ENCODE measurements at regions not wholly inside any gene's neighbourhood (a gene's known extent, or its start where the extent isn't known, plus 50 kb on each side); places are given as distances from the start of the nearest gene placed in this dataset.

DNA sequence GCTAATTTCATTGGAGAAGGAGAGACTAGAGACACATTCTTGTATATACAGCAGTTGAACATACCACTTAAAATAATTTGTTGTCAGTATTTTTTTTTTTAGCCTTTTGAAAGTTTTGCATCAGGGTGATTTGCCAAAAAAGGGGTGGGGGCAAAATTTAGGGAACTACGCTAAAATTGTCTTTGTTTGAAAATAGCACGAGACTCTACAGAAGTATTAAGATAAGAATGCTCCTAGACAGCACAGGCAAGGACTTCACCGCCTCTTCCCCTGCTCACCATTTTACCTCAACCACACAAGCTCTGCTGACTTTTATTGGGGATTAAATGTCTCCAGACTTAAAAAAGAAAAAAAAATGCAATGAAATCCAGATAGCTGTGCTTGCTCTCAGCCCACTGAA is 236.1 kb upstream of the USP25 start:
- DNase-seq: no peak

DNA sequence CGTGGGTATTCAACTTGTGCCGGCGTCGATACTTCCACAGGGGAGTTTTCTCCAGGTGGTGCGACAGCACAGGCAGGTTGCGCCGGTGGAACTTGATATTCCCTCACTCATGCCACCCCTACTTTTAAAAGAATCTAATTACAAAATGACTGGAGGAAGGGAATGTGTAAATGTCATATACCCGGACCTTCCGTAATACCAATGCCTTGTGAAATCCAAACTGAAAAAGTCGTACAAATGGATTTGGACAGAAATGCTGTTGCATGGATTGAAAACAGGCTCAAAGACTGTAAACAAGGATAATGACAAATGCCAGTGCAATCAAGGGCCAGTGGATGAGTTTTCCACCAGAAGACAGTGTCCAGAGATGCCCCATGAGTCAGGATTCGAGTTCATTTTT is 235.3 kb upstream of the USP25 start:
- DNase-seq: no peak

DNA sequence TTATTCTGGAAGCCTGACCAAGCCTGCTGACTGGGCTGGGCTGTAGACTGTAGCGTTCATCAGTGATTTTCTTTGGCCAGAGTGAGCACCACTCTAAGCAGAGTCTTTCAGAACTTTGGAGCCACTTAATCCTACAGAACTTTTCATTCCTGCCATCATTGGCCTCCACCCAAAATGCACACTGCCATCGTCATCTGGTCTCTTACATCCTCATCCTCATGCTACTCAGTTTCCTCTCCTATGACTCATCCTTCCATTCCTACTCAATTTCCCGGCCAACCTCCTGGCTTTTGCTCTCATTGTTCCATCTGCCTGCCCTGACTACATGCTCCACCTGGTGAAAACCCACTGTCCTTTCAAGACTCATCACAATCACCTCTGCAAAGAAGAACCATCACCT is 233.8 kb upstream of the USP25 start:
- DNase-seq: no peak

DNA sequence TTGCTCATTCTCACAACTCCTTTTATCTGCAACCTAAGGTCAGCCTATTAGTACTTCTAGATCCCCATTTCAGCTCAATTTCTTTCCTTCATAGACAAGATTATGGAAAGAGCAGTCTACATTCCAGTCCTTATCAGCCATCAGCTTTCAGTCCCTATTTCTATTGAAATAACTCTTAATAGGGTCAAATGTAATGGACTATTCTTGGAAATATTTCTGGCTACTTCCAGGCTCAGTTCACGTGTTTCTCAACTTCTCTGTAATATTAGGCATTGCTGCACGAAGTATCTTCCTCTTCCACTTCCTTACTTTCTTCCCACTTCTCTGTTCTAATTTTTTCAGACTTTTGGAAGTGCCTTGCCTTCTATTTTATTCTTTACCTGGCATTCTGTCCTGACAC is 232.9 kb upstream of the USP25 start:
- DNase-seq: no peak

DNA sequence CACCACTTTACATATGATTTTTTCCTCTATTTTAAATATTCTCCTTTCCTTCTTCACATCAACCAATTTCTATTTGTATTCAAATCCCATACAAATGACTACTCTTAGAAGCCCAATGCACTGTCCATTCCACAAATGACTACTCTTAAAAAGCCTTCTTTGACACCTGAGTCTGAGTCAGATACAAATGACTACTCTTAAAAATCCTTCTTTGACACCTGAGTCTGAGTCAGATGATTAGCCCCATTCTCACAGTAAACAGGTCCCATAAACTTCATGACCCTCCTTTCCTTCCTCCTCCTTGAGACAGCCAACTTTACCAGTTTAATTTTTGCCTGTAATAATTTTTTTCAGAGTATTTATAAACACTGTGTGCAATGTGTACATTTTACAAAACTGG is 231.3 kb upstream of the USP25 start:
- no peak for DNase-seq

DNA sequence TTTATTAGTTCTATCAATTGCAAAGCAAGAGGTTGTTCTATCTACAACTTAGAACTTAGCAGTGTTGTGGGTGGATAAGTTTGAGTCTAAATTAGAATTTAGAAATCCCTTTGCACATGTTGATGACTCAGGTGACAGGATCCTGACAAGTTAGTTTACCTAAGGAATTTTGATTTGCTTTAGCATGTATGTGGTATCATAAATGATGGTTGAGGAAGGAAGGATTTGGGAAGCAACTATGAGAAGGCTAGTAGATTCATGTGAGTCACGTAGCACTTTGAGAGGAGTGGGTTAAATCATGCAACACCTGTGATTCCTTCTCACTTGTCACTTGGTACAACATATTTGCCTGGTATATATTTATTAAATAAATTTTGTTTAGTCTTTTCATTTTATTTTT is 223.7 kb upstream of the USP25 start:
- no peak for DNase-seq

DNA sequence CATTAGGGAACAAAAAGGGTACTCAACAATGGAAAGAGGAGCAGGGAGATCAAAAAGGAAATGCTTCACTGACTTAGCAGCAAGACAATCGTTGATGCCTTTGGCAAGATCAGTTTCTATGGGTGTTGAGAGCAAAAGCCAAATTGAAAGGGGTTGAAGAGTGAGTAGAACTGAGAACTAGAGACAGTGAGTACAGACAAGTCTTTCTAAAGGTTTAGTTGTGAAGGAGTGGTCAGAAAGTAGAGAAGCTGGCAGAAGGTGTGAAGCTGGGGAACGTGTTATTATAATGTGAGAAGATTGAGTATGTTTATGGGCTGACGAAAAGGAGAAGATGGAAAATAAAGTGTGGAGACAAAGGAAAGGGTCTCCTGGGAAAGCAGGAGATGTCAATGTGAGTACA is 221.2 kb upstream of the USP25 start:
- DNase-seq: no peak

DNA sequence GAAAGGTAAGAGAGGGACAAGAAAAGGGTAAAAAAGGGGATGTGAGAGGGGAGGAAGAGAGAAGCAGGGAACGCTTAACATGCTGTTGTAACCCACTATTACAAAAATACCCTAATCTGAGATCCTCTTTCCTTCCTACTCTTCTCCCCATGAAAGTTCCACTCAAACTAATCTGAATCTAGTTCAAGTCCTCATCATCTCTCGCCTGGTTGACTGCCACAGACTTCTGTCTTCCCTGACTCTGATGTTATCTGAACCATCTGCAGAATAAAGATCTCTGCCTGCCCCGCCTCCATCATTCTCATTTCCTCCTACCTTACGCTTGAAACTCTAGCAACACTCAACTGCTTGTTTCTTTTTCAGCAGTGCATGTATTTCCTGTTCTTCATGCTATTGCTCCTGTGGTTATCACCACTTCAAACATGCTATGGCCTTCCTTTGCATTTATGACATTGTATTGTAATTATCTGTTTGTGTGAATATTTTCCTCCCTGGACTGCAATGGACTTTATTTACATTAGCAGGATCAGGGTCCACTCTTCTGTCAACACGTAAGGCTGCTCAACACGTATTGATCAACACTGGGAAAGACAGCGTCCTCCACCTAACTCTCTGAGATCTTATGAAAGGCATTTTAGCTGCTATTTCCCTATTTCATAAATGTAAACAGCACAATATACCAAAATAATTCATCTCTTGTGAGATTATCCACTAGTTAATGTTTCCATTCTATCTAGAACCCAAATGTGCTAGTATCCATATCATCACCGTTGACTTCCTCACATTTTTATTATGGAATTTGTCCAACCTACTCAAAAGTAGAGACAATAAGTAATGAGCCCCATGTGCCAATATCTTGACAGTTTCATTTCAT is 215.5 kb upstream of the USP25 start:
- DNase-seq: peak; percentile 41

DNA sequence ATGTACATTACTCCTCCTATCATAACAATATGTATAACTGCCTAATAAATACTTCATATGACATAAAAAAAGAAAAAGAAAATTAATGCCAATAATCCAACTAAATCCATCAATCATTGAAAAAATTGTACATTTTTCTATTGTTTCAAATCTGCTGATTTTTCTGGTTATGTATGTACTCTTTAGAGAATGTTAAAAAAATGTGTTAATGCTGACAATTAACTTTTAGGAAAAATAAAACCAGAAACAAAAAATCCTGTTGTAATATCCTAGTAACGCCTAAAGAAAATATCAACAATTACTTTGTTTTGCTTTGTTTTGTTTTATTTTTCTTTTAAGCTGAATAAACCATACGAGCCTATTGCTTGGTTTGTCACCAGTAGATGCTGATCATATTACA is 213.9 kb upstream of the USP25 start:
- no peak for DNase-seq

DNA sequence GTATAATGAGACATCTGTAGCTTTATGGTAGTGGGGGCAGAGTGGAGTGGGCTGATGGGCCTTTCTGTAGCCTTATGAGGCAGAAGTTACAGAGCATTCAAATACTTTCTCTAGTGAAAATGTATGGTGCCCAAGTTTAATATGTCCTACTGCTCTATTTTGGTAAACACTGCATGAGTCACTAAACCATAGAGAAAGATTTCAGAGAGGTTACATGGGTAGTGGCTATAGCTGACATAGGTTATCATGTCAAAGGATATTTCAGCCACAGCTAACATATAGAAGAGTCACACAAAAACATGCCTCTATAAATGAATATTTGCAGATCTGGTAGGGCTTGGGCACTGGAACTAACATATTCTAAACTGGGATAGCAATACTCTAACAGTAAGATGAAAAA is 212.4 kb upstream of the USP25 start:
- DNase-seq: no peak

DNA sequence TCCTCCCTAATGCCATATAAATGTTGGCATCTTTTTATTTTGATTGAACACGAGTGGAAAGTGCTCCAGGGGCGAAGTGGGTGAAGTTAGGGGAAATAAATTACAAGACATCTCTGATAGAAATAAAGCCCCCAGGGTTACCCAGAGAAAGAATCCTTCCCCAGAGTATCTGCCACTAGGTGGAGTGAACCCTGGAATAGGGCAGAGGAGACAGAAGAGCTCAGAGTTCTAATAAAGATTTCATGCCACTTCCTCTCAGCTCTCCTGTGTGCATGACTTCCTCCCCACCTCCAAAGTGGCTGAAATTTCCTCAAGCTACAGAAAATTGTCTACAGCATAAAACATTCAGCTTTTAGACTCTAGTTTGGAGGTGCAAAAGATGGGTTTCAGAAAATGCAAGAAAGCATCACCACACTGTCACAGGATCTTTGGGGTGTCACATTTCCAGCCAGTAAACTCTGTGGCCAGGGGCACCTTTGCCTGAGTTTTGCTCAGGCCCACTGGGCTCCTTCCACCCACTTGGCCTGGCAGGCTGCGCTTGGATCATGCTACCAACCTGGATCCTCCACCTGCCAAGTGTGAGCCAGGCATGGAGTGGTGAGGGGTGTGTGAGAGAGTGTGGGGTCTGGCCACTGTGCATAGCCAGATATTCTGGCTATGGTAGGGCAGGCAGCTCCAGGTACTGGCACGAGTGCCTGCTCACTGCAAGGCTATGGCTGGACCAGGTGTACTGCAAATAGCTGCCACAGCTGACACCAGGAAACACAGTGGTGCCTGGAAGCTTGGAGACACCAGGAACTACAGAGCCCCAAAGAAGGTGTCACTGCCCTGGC is 208.8 kb upstream of the USP25 start:
- DNase-seq: no peak

DNA sequence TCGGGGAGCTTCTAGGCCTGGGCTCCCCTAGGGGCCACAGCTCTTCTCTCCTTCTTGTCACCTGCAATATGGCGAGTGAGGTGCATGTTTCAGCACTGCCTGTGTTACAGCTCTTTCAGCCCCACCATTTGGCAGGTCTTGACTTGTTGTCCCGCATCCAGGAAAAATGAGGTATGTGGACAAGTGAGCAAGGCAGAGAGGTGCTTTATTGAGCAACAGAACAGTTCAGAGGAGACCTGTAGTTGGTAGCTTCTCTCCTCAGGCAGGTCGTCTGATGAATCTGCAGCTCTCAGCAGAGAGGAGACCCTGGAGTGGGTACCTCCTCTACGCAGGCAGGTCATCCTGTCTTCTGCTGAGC is 208.2 kb upstream of the USP25 start:
- DNase-seq: no peak

DNA sequence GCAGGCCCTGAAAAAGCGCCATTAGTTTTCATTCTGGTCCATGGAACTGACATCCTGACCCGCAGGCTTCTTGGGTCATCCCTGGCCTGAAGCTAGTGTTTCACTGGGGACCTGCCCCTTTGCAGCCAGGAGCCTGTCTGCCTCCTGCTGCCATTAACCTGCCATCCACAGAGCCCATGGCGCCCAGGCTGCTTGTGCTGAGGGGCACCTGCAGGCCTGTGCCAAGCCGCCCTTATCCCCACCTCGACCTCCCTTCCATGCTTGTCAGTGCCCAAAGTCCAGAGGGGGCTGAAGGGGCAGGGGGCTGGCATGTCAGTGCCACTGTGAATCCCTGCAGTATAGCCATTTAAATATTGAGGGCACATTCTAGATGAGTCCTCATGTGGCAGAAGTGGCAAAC is 207.6 kb upstream of the USP25 start:
- DNase-seq: no peak

DNA sequence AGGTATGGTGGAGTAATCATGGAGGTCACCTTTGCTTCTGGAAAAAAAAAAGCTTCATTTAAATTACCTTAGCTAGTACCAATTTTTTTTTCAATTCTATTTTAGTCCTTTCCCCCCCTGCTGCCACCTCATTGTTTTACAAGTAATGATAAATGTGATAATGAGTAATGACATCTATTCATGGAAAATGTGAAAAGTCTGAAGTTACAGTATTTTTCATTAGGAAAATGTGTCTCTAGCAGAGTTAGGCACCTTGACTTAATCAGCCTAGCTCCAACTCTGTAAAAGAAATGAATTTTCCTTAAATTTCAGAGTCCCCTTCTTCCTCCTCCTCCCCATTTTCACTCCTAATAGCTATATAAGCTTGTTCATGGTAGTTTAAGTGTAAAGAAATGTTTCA is 204.9 kb upstream of the USP25 start:
- DNase-seq: no peak

DNA sequence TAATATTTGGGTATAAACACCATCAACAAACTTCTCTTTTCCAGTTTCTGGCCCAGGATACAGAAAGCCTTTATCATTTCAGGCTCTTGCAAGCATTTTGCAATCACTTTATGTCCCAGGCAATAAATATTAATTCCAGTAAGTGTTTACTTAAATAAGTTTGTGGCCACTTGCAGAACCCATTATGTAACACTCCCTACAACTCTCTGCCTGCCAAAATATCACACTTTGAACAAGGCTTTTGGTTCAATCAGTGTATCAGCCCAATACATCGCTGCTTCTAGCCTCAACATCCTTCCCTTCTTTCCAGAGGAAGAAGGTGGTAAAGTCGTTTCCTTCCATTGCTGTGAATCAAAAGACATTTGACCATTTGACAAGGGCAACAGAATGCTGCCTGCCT is 203.0 kb upstream of the USP25 start:
- no peak for DNase-seq

DNA sequence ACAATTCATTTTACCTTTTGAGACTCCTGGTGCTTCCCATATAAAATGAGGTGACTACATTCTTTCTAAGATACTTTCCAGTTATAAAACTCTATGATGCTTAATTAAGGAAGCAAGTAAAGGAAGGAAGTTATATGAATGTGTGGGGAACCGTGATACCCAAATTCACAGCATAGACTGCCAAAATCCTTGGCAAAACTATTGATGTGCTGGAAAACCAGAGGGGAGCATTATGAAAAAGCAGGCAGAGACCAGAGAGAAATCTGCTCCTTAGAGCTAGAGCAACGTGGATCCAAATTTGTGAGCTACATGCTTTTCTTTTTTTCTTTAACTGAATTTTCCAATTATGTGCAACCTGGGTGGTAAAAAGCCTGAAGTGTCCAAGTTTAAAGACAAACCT is 201.4 kb upstream of the USP25 start:
- DNase-seq: no peak

DNA sequence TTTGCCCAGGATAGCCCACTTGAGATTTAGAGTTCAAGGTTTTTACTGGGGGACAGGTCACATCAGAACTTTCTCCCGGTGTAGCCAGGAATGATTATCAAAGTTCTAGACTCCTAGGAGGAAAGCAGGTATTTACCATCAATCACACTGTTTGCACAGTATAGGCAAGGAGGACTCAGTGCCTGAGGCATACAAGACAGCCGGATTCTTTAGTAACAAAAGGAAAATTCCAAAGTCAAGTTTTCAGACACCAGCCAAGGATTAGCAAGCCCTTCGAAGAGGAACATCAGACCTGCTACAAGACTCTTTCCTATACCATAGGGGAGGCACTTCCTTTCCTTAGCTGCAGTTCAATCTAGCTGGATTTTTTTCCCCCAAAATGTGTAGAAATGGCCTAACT is 197.8 kb upstream of the USP25 start:
- DNase-seq: no peak

DNA sequence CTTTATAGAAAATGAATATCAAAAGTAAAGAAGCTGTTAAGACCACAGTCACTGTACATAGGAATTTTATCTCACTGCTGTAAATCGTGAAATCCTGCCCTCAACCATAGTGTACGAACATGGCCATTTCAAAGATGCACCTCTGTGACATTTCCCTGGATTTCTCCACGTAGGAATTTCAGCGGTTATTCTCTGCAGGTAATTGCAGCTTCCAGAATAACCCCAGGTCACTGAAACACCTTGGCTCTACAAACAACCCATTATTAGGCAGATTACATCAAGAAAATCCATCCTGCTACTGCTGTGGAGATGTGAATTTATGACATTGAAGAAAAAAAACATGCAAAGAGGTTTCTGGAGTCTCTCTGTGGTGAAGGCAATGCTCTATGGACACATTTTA is 196.2 kb upstream of the USP25 start:
- DNase-seq: no peak

DNA sequence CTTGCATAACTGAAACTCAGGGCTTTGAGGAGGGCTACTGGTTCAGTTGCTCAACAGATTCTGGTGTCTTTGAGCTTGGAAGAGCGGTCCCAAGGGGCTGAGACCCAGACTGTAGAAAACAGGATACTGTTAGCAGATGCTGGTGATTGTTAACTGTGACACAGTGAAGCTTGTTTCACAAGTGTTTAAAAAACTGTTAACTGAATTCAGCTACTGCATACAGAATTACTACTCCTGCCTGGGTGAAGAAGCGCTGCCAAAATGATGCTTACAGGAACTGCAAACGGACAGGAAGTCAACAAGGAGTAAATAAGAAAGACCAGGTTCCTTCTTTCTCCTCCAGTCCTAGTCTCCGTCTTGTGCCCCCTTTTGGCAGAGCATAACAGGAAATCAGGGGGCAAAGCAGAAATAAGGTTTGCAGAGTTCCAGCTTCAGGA is 195.3 kb upstream of the USP25 start:
- DNase-seq: no peak

DNA sequence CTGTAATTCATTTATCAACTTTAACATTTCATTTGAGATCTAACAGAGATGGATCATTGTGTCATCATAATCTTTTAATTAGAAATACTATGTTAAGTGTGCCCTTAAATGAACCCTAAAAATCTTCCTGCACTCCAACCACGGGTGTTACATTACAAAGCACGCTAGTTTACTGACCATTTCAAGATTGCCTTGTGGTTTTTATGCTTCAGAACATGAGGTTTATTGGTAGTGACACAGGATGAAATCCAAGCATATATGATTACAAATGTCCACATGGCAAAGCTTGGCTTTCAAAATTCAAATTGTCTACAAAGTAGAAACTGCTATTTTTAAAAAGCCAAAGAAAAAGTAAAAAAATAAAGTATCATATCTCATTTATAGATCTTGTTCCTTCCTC is 190.4 kb upstream of the USP25 start:
- DNase-seq: no peak

DNA sequence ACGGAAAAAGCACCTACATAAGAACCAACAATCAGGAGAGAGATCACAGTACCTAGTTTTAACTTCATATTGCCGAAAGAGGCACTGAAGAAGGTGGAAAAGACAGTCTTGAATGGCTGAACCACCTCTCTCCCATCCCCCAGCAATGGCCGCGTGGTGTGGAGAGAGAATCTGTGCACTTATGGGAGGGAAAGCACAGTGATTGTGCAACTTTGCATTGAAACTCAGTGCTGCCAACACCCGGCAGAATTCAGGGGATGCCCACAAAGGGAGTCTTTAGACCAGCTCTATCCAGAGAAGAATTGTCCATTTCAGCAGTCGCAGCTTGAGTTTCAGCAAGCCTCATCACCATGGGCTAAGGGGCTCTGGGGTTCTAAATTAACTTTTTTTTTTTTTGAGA is 186.3 kb upstream of the USP25 start:
- no peak for DNase-seq

DNA sequence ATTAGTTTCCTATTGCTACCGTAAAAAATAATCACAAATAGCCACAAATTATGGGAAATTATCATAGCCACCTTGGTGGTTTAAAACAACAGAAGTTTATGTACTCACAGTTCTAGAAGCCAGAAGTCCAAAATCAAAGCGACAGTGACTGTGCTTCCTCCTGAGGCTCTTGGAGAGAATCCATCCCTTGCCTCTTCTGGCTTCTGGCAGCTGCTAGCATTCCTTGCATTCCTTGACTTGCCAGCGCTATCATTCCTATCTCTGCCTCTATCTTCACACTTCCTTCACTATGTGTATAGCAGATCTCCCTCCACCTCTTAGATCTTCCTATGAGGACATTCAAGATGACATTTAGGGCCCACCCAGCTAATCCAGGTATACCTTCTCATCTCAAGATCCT is 180.1 kb upstream of the USP25 start:
- DNase-seq: no peak

DNA sequence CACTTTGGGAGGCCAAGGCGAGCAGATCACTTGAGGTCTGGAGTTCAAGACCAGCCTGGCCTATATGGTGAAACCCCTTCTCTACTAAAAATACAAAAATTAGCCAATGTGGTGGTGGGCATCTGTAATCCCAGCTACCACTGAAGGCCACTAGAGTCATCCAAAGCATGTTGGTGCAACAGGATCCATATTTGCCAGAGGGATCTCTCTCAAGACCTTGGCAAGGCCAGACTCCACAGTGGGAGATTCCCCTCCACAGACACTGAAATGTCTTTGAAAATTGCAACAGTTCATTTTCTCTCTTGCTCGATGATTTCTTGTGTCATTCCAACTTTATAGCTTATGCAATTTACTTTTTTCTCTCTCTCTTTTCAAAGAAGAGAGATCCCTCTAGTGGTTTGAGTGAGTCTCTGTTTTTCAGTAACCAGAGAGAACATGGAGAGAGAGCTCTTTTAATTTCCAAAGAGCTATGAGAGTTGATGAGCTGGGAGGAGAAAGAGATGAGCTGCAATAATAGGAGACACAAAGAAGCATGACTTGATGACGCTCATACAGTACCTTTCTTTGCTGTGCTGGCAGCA is 176.8 kb upstream of the USP25 start:
- DNase-seq: no peak

DNA sequence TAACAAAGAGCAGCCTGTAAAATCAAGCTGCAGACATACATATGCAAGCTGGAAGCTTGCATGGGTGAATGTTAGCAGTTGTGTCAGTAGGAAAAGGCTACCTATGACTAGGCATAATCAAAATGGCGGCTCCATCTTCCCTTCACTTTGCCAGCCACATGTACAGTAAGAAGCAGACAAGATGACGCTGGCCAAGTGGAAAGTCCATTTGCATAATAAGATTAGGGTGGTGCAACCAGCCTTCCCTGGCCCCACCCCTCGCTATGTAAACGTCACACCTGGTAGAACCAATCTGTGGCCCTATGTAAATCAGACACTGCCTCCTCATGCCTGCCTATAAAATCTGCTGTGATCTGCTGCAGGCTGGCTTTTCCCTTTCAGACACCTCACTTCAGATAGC is 171.9 kb upstream of the USP25 start:
- no peak for DNase-seq

Measured in activated naive CD4-positive, alpha-beta T cell treated with Interleukin-2 at 50 U/mL for 16 hours (primary cell).